Endothelial cell of umbilical vein (primary cell): ENCODE measurements at regions not wholly inside any gene's neighbourhood (a gene's known extent, or its start where the extent isn't known, plus 50 kb on each side); places are given as distances from the start of the nearest gene placed in this dataset.

Experiments used
- BruUV-seq: library from RNA; stranded (reverse); fragments of 400-500 nt; replicated peaks from 2 replicates; lab custom pipeline; 2021; lab: Mats Ljungman, UMichigan
- CTCF ChIA-PET: fragments of 300-600, 350-600 bp; sonication (Branson Sonifier 250); formaldehyde crosslinking; loops from one replicate; lab custom pipeline; 2021; ENCODE audit warnings: antibody characterized with exemption, inconsistent platforms; lab: Charles Lee
- POLR2A ChIA-PET: fragments of 300-600, 350-600 bp; sonication (Branson Sonifier 250); formaldehyde crosslinking; loops from one replicate; lab custom pipeline; 2021; ENCODE audit warnings: antibody characterized with exemption, inconsistent platforms; lab: Charles Lee
- DNase-seq: peaks from one replicate; pipeline ENCODE4 v3.0.0-alpha.2; 2011; ENCODE audit warnings: low read depth, low spot score
- FAIRE-seq: peaks from 2 replicates; lab custom pipeline; 2011; peaks lifted over from hg19 to GRCh38; lab: Jason Lieb, UNC
- H2AFZ ChIP-seq: 2 replicates; pipeline ENCODE4 v1.6.0; 2012; ENCODE audit warnings: low read depth, low read length, control low read depth, inconsistent platforms
- H3K27ac ChIP-seq: 2 replicates; pipeline ENCODE4 v1.5.1; 2011; ENCODE audit warnings: low read depth, mild to moderate bottlenecking, control low read depth, low read length, moderate library complexity; ENCODE audit not compliant: insufficient read depth
- H3K27me3 ChIP-seq, 2 experiments: 2 replicates each; pipeline versions ENCODE4 v1.6.0 to v1.6.1; 2011; ENCODE audit warnings: low read length in 2 of 2, mixed read lengths in 1 of 2; ENCODE audit not compliant: control insufficient read depth in 2 of 2, insufficient read depth in 2 of 2
- H3K36me3 ChIP-seq, 2 experiments: 2 replicates in 1 of 2; 3 replicates in 1 of 2; pipeline ENCODE4 v1.5.1; 2011; ENCODE audit warnings: low read length in 2 of 2, mild to moderate bottlenecking in 1 of 2, moderate library complexity in 1 of 2; ENCODE audit not compliant: control insufficient read depth in 2 of 2, insufficient read depth in 2 of 2; ENCODE audit errors: extremely low read depth in 1 of 2
- H3K4me1 ChIP-seq: 3 replicates; pipeline ENCODE4 v1.5.1; 2011; ENCODE audit warnings: mild to moderate bottlenecking, low read length; ENCODE audit not compliant: control insufficient read depth, insufficient read depth; ENCODE audit errors: extremely low read depth
- H3K4me2 ChIP-seq: 2 replicates; pipeline ENCODE4 v1.6.1; 2011; ENCODE audit warnings: low read length, control low read depth, mixed read lengths; ENCODE audit not compliant: insufficient read depth
- H3K4me3 ChIP-seq, 3 experiments: fragments of 200-600 bp in 1 of 3; sonication (generic), shearing (Covaris generic) in 1 of 3; replicated peaks in 1 of 3; 2 replicates each; pipeline ENCODE4 v1.5.1; 2011 to 2016; ENCODE audit warnings: control low read depth in 3 of 3, low read length in 3 of 3, mild to moderate bottlenecking in 2 of 3, inconsistent platforms in 1 of 3, low read depth in 1 of 3, moderate library complexity in 1 of 3; ENCODE audit not compliant: insufficient read depth in 1 of 3
- H3K79me2 ChIP-seq: 2 replicates; pipeline ENCODE4 v1.6.0; 2012; ENCODE audit warnings: low read length, inconsistent platforms; ENCODE audit not compliant: control insufficient read depth, insufficient read depth
- H3K9ac ChIP-seq: replicated peaks from 2 replicates; pipeline ENCODE3; 2011; ENCODE audit warnings: low read length, control low read depth; ENCODE audit not compliant: insufficient read depth; ENCODE audit errors: extremely low read depth
- H3K9me1 ChIP-seq: replicated peaks from 3 replicates; pipeline ENCODE4 v1.6.0; 2011; ENCODE audit warnings: mild to moderate bottlenecking, low read length; ENCODE audit not compliant: control insufficient read depth, insufficient read depth; ENCODE audit errors: extremely low read depth
- H3K9me3 ChIP-seq: replicated peaks from 2 replicates; pipeline ENCODE4 v1.5.1; 2012; ENCODE audit warnings: low read length, inconsistent platforms; ENCODE audit not compliant: control insufficient read depth, insufficient read depth
- H4K20me1 ChIP-seq: replicated peaks from 2 replicates; pipeline ENCODE3; 2011; ENCODE audit warnings: mild to moderate bottlenecking, low read length; ENCODE audit not compliant: control insufficient read depth, insufficient read depth; ENCODE audit errors: extremely low read depth
- EZH2 ChIP-seq: IDR thresholded peaks from 2 replicates; pipeline ENCODE4 v1.6.1; 2012; ENCODE audit warnings: borderline replicate concordance, low read depth, mild to moderate bottlenecking, moderate library complexity, low read length, inconsistent platforms; ENCODE audit not compliant: severe bottlenecking
- FOS ChIP-seq: IDR thresholded peaks from 2 replicates; pipeline ENCODE4 v1.6.1; 2011; ENCODE audit warnings: mild to moderate bottlenecking, low read length, moderate library complexity, borderline replicate concordance; ENCODE audit not compliant: insufficient read depth
- GATA2 ChIP-seq: IDR thresholded peaks from 2 replicates; pipeline ENCODE4 v1.7.0; 2011; ENCODE audit warnings: low read depth, mild to moderate bottlenecking, moderate library complexity, mixed read lengths, low read length; ENCODE audit not compliant: insufficient read length, insufficient read depth
- JUN ChIP-seq: IDR thresholded peaks from 2 replicates; pipeline ENCODE4 v1.6.1; 2011; ENCODE audit warnings: borderline replicate concordance, low read depth; ENCODE audit not compliant: insufficient read length, insufficient read depth
- MYC ChIP-seq: IDR thresholded peaks from one replicate; pipeline ENCODE4 v1.6.1; 2011; ENCODE audit warnings: mild to moderate bottlenecking, low read depth, low read length
- POLR2A ChIP-seq: IDR thresholded peaks from 2 replicates; pipeline ENCODE4 v1.6.1; 2012; ENCODE audit warnings: low read depth, mild to moderate bottlenecking, control low read depth, low read length
- POLR2AphosphoS5 ChIP-seq: IDR thresholded peaks from 2 replicates; pipeline ENCODE4 v1.6.1; 2012; ENCODE audit warnings: low read depth, mild to moderate bottlenecking, control low read depth, low read length, moderate library complexity; ENCODE audit not compliant: insufficient read depth
- dilution Hi-C: fragments of 300-500 bp; cut with MboI; formaldehyde crosslinking; loops from one replicate; pipeline ENCODE4 v1.15.0; 2019; ENCODE audit warnings: low sequenced_read_pairs; ENCODE audit not compliant: extremely low pct_ligation_motif_present
- intact Hi-C: fragments of 100-400 bp; cut with micrococcal nuclease; formaldehyde crosslinking; loops from one replicate; pipeline ENCODE4 v1.10.0; 2022
- TF ChIP-seq, protein P1 (sequence below): IDR thresholded peaks from 2 replicates; pipeline ENCODE4 v1.6.1; 2011; ENCODE audit not compliant: insufficient read depth, insufficient read length
- TF ChIP-seq, protein P2 (sequence below), 2 donors: IDR thresholded peaks; 1 replicate in 1 of 2; 2 replicates in 1 of 2; pipeline ENCODE4 v1.5.1; 2011; ENCODE audit warnings: low read length in 2 of 2, mild to moderate bottlenecking in 2 of 2, moderate library complexity in 2 of 2, control low read depth in 1 of 2, inconsistent platforms in 1 of 2, low read depth in 1 of 2; ENCODE audit not compliant: insufficient read depth in 1 of 2; ENCODE audit errors: extremely low read depth in 1 of 2

DNA sequence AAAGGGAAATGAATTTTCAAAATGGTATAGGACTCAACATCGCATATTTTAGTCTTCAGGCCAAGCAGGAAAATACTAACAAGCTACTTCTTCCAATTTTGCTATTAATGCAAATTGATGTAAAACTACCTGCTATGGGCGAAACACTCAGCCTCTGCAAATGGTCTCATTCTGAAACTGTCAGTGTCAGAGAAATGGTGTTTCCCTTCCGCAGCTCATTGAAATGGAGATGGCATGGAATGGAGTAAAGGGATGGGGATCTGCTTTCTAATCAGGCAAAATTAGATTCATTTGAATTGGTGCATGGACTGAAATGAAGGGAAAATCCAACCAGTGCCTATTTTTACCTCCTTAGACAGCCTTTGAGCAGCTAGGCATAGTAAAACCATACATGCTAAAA lies 80.4 kb upstream of the EEA1 start:
- Histone ChIP-seq H3K36me3 (no peaks in the 10 kb centered on the region), H3K4me1 (peaks cover 19% of the 10 kb centered on the region), H3K9me3 (no peaks in the 10 kb centered on the region), H3K79me2 (no peaks in the 10 kb centered on the region), H3K27me3 (no peaks in the 10 kb centered on the region), H3K9ac (no peak overlapping the region), H3K4me3 (no peak overlapping the region), H3K9me1 (no peaks in the 10 kb centered on the region), H3K4me2 (no peak overlapping the region), H3K27ac (no peak overlapping the region), H4K20me1 (no peaks in the 10 kb centered on the region), H2AFZ (no peak overlapping the region)
- TF ChIP-seq, protein P1, sequence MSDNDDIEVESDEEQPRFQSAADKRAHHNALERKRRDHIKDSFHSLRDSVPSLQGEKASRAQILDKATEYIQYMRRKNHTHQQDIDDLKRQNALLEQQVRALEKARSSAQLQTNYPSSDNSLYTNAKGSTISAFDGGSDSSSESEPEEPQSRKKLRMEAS = no peak
- TF ChIP-seq FOS (no peak), MYC (no peak), POLR2AphosphoS5 (no peak), POLR2A (no peak), EZH2 (no peak), GATA2 (no peak), JUN (no peak)
- TF ChIP-seq, protein P2, sequence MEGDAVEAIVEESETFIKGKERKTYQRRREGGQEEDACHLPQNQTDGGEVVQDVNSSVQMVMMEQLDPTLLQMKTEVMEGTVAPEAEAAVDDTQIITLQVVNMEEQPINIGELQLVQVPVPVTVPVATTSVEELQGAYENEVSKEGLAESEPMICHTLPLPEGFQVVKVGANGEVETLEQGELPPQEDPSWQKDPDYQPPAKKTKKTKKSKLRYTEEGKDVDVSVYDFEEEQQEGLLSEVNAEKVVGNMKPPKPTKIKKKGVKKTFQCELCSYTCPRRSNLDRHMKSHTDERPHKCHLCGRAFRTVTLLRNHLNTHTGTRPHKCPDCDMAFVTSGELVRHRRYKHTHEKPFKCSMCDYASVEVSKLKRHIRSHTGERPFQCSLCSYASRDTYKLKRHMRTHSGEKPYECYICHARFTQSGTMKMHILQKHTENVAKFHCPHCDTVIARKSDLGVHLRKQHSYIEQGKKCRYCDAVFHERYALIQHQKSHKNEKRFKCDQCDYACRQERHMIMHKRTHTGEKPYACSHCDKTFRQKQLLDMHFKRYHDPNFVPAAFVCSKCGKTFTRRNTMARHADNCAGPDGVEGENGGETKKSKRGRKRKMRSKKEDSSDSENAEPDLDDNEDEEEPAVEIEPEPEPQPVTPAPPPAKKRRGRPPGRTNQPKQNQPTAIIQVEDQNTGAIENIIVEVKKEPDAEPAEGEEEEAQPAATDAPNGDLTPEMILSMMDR (IDR thresholded peaks at IDR 0.05; ENCODE audit: extremely low read depth in 1 of 2, insufficient read depth in 1 of 2, low read depth in 1 of 2, low read length in 2 of 2) = no peak
- intact Hi-C loops (no loop called here), dilution Hi-C loops (loop anchor here (25.0 kb wide), 1 partner anchor 378 kb away; the partner anchor contains the start of gene NUDT4)
- DNase-seq (no peak), FAIRE-seq (no peak)
- POLR2A ChIA-PET = no interaction called here
- CTCF ChIA-PET = interaction anchor here (1.0 to 1.9 kb wide), 4 partner anchors 13 to 410 kb away, joined by 3 to 9 read pairs (median 4); no protein-coding TSS in a partner anchor
- BruUV-seq = no TSS peak
